ENCODE measurements at regions not wholly inside any gene's neighbourhood (a gene's known extent, or its start where the extent isn't known, plus 50 kb on each side); places are given as distances from the start of the nearest gene placed in this dataset.
A peak's percentile ranks its signal among the peaks of the same experiment; 100 is the strongest.

GRCh38 chr5:93096561-93096960 lies 484.5 kb downstream of the NR2F1-AS1 start:
- no peak overlapping the region for H3K23ac ChIP-seq (ENCODE audit: low read depth, low read length, poor library complexity)
- no peak for DNase-seq (ENCODE audit: low spot score)
- H3K9ac ChIP-seq (ENCODE audit: low read depth, low read length, poor library complexity), result no peak overlapping the region
- H3K27ac ChIP-seq (replicated peaks; ENCODE audit: low read length), result no peak overlapping the region
- no peak overlapping the region for H3K4ac ChIP-seq (ENCODE audit: low read length)
- no peak overlapping the region for H3K4me3 ChIP-seq (ENCODE audit: low read length in 2 of 2)
- H2BK5ac ChIP-seq (ENCODE audit: low read length), result no peak overlapping the region
- H2BK120ac ChIP-seq (ENCODE audit: low read depth, low read length), result no peak overlapping the region
- peaks cover 0 to 10% of the 10 kb centered on the region in 2 donors for H3K4me1 ChIP-seq (ENCODE audit: control insufficient read depth in 2 of 2, insufficient read depth in 1 of 2, low read depth in 1 of 2, low read length in 2 of 2)
- no peak overlapping the region for H4K91ac ChIP-seq (ENCODE audit: low read depth, low read length, poor library complexity)
- H3K36me3 ChIP-seq (replicated peaks in 1 of 2; ENCODE audit: control insufficient read depth in 2 of 2, insufficient read depth in 2 of 2, low read length in 2 of 2), result no peaks in the 10 kb centered on the region
- no peaks in the 10 kb centered on the region for H3K27me3 ChIP-seq (ENCODE audit: control insufficient read depth in 3 of 3, insufficient read depth in 3 of 3, low read depth in 1 of 3, low read length in 3 of 3)
- H2AK5ac ChIP-seq (ENCODE audit: low read depth, low read length), result no peak overlapping the region
- H3K9me3 ChIP-seq (replicated peaks in 1 of 2; ENCODE audit: control insufficient read depth in 2 of 2, insufficient read depth in 1 of 2, low read depth in 1 of 2, low read length in 2 of 2), result peaks cover 0 to 4% of the 10 kb centered on the region in 2 donors
- H3K4me2 ChIP-seq (ENCODE audit: insufficient read depth, low read length, poor library complexity, severe bottlenecking), result no peak overlapping the region
- H2BK15ac ChIP-seq (ENCODE audit: low read length), result no peak overlapping the region
- H4K8ac ChIP-seq (ENCODE audit: low read depth, low read length), result no peak overlapping the region
- no peak overlapping the region for H3K18ac ChIP-seq (ENCODE audit: low read length)
- H2BK12ac ChIP-seq (ENCODE audit: low read length), result no peak overlapping the region
- no peaks in the 10 kb centered on the region for H3K79me1 ChIP-seq (ENCODE audit: low read depth, low read length)
- H2AFZ ChIP-seq (ENCODE audit: low read length), result no peak overlapping the region
- no peak overlapping the region for H3K14ac ChIP-seq (ENCODE audit: low read length)
- WGBS, 2 donors (ENCODE audit: extremely low coverage in 2 of 2, insufficient read length in 2 of 2, insufficient replicate concordance in 1 of 2), result no CpG with 5 or more reads among the region's 1 CpG

DNA sequence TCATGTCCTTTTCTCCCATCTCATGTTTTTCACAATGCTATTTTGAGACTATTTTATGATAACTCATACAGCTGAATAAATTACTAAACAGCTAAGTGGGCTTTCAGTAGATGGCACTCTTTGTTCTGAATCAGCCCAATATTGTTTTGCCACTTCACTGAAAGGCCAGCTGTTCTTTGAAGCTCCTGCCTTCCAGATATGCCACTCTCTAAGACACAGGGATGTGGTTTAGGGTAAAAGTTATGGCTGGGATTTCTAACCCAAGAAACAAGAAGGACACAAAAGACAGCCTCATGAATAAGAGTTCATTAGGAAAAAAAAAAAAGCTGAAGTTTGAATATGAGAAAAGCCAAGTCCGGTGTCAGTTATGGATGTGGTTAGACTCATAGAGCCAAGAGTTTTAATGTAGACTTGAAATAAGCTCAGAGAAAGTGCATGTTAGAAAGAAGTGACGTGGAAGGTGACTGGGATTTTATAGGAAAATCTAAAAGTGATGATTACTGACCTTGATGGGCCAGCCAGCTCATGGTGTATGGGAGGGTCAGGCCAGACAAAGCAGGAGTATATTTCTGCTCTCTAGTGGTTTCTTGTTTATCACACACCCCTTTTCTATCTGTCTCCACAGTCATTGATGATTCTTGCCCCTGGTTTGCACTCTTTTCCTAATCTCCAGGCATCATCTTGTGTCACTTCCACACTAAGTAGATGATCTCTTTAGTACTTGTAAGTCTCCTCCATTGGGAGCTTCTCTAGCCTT lies 488.5 kb downstream of the NR2F1-AS1 start:
- no peak overlapping the region for H3K27ac ChIP-seq (replicated peaks; ENCODE audit: low read length)
- no peak overlapping the region for H2AK5ac ChIP-seq (ENCODE audit: low read depth, low read length)
- no peak overlapping the region for H3K4me2 ChIP-seq (ENCODE audit: insufficient read depth, low read length, poor library complexity, severe bottlenecking)
- H3K36me3 ChIP-seq (replicated peaks in 1 of 2; ENCODE audit: control insufficient read depth in 2 of 2, insufficient read depth in 2 of 2, low read length in 2 of 2), result no peaks in the 10 kb centered on the region
- no peak for DNase-seq (ENCODE audit: low spot score)
- H2BK12ac ChIP-seq (ENCODE audit: low read length), result no peak overlapping the region
- no peak overlapping the region for H2BK5ac ChIP-seq (ENCODE audit: low read length)
- no peak overlapping the region for H4K8ac ChIP-seq (ENCODE audit: low read depth, low read length)
- no peak overlapping the region for H3K18ac ChIP-seq (ENCODE audit: low read length)
- no peak overlapping the region for H4K91ac ChIP-seq (ENCODE audit: low read depth, low read length, poor library complexity)
- H3K4me1 ChIP-seq (ENCODE audit: control insufficient read depth in 2 of 2, insufficient read depth in 1 of 2, low read depth in 1 of 2, low read length in 2 of 2), result peaks cover 1 to 10% of the 10 kb centered on the region in 2 donors
- H3K23ac ChIP-seq (ENCODE audit: low read depth, low read length, poor library complexity), result no peak overlapping the region
- H3K27me3 ChIP-seq (ENCODE audit: control insufficient read depth in 3 of 3, insufficient read depth in 3 of 3, low read depth in 1 of 3, low read length in 3 of 3), result no peaks in the 10 kb centered on the region
- no peak overlapping the region for H3K9ac ChIP-seq (ENCODE audit: low read depth, low read length, poor library complexity)
- no CpG with 5 or more reads among the region's 2 CpGs for WGBS, 2 donors (ENCODE audit: extremely low coverage in 2 of 2, insufficient read length in 2 of 2, insufficient replicate concordance in 1 of 2)
- H3K14ac ChIP-seq (ENCODE audit: low read length), result no peak overlapping the region
- H2BK15ac ChIP-seq (ENCODE audit: low read length), result no peak overlapping the region
- H3K4ac ChIP-seq (ENCODE audit: low read length), result no peak overlapping the region
- no peak overlapping the region for H3K4me3 ChIP-seq (ENCODE audit: low read length in 2 of 2)
- no peaks in the 10 kb centered on the region for H3K9me3 ChIP-seq (replicated peaks in 1 of 2; ENCODE audit: control insufficient read depth in 2 of 2, insufficient read depth in 1 of 2, low read depth in 1 of 2, low read length in 2 of 2)
- H2AFZ ChIP-seq (ENCODE audit: low read length), result peak overlapping the region; percentile 12
- no peak overlapping the region for H2BK120ac ChIP-seq (ENCODE audit: low read depth, low read length)
- H3K79me1 ChIP-seq (ENCODE audit: low read depth, low read length), result no peaks in the 10 kb centered on the region

- DNase-seq (ENCODE audit: low spot score), result no peak
- Histone ChIP-seq H2BK15ac (ENCODE audit: low read length) (no peak overlapping the region), H3K18ac (ENCODE audit: low read length) (no peak overlapping the region), H4K91ac (ENCODE audit: low read depth, low read length, poor library complexity) (no peak overlapping the region), H2BK120ac (ENCODE audit: low read depth, low read length) (no peak overlapping the region), H3K79me1 (ENCODE audit: low read depth, low read length) (no peaks in the 10 kb centered on the region), H3K9ac (ENCODE audit: low read depth, low read length, poor library complexity) (no peak overlapping the region), H3K4me2 (ENCODE audit: insufficient read depth, low read length, poor library complexity, severe bottlenecking) (no peak overlapping the region), H2BK12ac (ENCODE audit: low read length) (no peak overlapping the region), H3K4me3 (ENCODE audit: low read length in 2 of 2) (no peak overlapping the region), H4K8ac (ENCODE audit: low read depth, low read length) (no peak overlapping the region), H2BK5ac (ENCODE audit: low read length) (no peak overlapping the region), H3K23ac (ENCODE audit: low read depth, low read length, poor library complexity) (no peak overlapping the region), H3K14ac (ENCODE audit: low read length) (no peak overlapping the region), H2AK5ac (ENCODE audit: low read depth, low read length) (no peak overlapping the region), H2AFZ (ENCODE audit: low read length) (no peak overlapping the region), H3K27me3 (ENCODE audit: control insufficient read depth in 3 of 3, insufficient read depth in 3 of 3, low read depth in 1 of 3, low read length in 3 of 3) (no peaks in the 10 kb centered on the region), H3K4ac (ENCODE audit: low read length) (no peak overlapping the region), H3K36me3 (replicated peaks in 1 of 2; ENCODE audit: control insufficient read depth in 2 of 2, insufficient read depth in 2 of 2, low read length in 2 of 2) (no peaks in the 10 kb centered on the region), H3K27ac (replicated peaks; ENCODE audit: low read length) (no peak overlapping the region), H3K4me1 (ENCODE audit: control insufficient read depth in 2 of 2, insufficient read depth in 1 of 2, low read depth in 1 of 2, low read length in 2 of 2) (peaks cover 1 to 10% of the 10 kb centered on the region in 2 donors), H3K9me3 (replicated peaks in 1 of 2; ENCODE audit: control insufficient read depth in 2 of 2, insufficient read depth in 1 of 2, low read depth in 1 of 2, low read length in 2 of 2) (no peaks in the 10 kb centered on the region)
- WGBS, 2 donors (ENCODE audit: extremely low coverage in 2 of 2, insufficient read length in 2 of 2, insufficient replicate concordance in 1 of 2), result no CpG with 5 or more reads among the region's 5 CpGs
Measured at GRCh38 chr5:93090698-93091097, 490.3 kb downstream of the NR2F1-AS1 start.

GRCh38 chr5:93088592-93089389 lies 492.2 kb downstream of the NR2F1-AS1 start:
- Histone ChIP-seq H3K27me3 (ENCODE audit: control insufficient read depth in 3 of 3, insufficient read depth in 3 of 3, low read depth in 1 of 3, low read length in 3 of 3) (no peaks in the 10 kb centered on the region), H3K79me1 (ENCODE audit: low read depth, low read length) (no peaks in the 10 kb centered on the region), H2BK5ac (ENCODE audit: low read length) (no peak overlapping the region), H3K4me2 (ENCODE audit: insufficient read depth, low read length, poor library complexity, severe bottlenecking) (no peak overlapping the region), H2AK5ac (ENCODE audit: low read depth, low read length) (no peak overlapping the region), H3K27ac (replicated peaks; ENCODE audit: low read length) (no peak overlapping the region), H2BK12ac (ENCODE audit: low read length) (no peak overlapping the region), H2BK15ac (ENCODE audit: low read length) (no peak overlapping the region), H4K8ac (ENCODE audit: low read depth, low read length) (no peak overlapping the region), H3K4ac (ENCODE audit: low read length) (no peak overlapping the region), H3K36me3 (replicated peaks in 1 of 2; ENCODE audit: control insufficient read depth in 2 of 2, insufficient read depth in 2 of 2, low read length in 2 of 2) (no peaks in the 10 kb centered on the region), H3K9me3 (replicated peaks in 1 of 2; ENCODE audit: control insufficient read depth in 2 of 2, insufficient read depth in 1 of 2, low read depth in 1 of 2, low read length in 2 of 2) (no peaks in the 10 kb centered on the region), H2BK120ac (ENCODE audit: low read depth, low read length) (no peak overlapping the region), H3K9ac (ENCODE audit: low read depth, low read length, poor library complexity) (no peak overlapping the region), H3K14ac (ENCODE audit: low read length) (no peak overlapping the region), H4K91ac (ENCODE audit: low read depth, low read length, poor library complexity) (no peak overlapping the region), H3K23ac (ENCODE audit: low read depth, low read length, poor library complexity) (no peak overlapping the region), H2AFZ (ENCODE audit: low read length) (peak overlapping the region; percentile 36), H3K4me3 (ENCODE audit: low read length in 2 of 2) (no peak overlapping the region), H3K18ac (ENCODE audit: low read length) (no peak overlapping the region), H3K4me1 (ENCODE audit: control insufficient read depth in 2 of 2, insufficient read depth in 1 of 2, low read depth in 1 of 2, low read length in 2 of 2) (peaks cover 1 to 10% of the 10 kb centered on the region in 2 donors)
- no peak for DNase-seq (ENCODE audit: low spot score)
- no CpG with 5 or more reads among the region's 7 CpGs for WGBS, 2 donors (ENCODE audit: extremely low coverage in 2 of 2, insufficient read length in 2 of 2, insufficient replicate concordance in 1 of 2)

Data from neuronal stem cell (in vitro differentiated cells).